BE2C (cell line): ENCODE measurements at regions not wholly inside any gene's neighbourhood (a gene's known extent, or its start where the extent isn't known, plus 50 kb on each side); places are given as distances from the start of the nearest gene placed in this dataset.
A peak's percentile ranks its signal among the peaks of the same experiment; 100 is the strongest.

Source experiments
- DNase-seq: peaks from one replicate; pipeline ENCODE4 v3.0.0-alpha.2; 2020
- H3K27me3 ChIP-seq: fragments of 250-450 bp; sonication (Bioruptor Pico); 2 replicates; pipeline ENCODE4 v1.5.1; 2020; ENCODE audit warnings: mild to moderate bottlenecking
- H3K36me3 ChIP-seq: fragments of 250-450 bp; sonication (Bioruptor Pico); 2 replicates; pipeline ENCODE4 v1.5.1; 2020; ENCODE audit warnings: mild to moderate bottlenecking
- H3K4me1 ChIP-seq: fragments of 250-450 bp; sonication (Bioruptor Pico); 2 replicates; pipeline ENCODE4 v1.5.1; 2020
- H3K4me3 ChIP-seq: 2 replicates; pipeline ENCODE4 v1.5.1; 2011; ENCODE audit warnings: low read depth, low read length
- H3K9me3 ChIP-seq: fragments of 250-450 bp; sonication (Bioruptor Pico); 2 replicates; pipeline ENCODE4 v1.5.1; 2020
- CTCF ChIP-seq: IDR thresholded peaks from 2 replicates; pipeline ENCODE4 v1.5.1; 2012; ENCODE audit warnings: mild to moderate bottlenecking, low read depth, low read length

- peaks cover 6% of the 10 kb centered on the region; the same call in 1 of the 2 replicates for H3K4me1 ChIP-seq
- no peaks in the 10 kb centered on the region for H3K36me3 ChIP-seq
- no peak overlapping the region for H3K4me3 ChIP-seq
- H3K9me3 ChIP-seq: no peaks in the 10 kb centered on the region
- no peak for DNase-seq
- H3K27me3 ChIP-seq: no peaks in the 10 kb centered on the region
- no peak for TF ChIP-seq CTCF
Measured at GRCh38 chr10:129074939-129075338, 392.1 kb upstream of the MGMT start.

GRCh38 chr10:129075508-129075907, 391.5 kb upstream of the MGMT start:
- no peaks in the 10 kb centered on the region for H3K27me3 ChIP-seq
- no peak for DNase-seq

GRCh38 chr10:129075927-129076326, 391.1 kb upstream of the MGMT start:
- DNase-seq: no peak
- no peak for TF ChIP-seq CTCF
- peaks cover 6% of the 10 kb centered on the region; the same call in 1 of the 2 replicates for H3K4me1 ChIP-seq

More at GRCh38 chr10:129075508-129075907, 391.5 kb upstream of the MGMT start:
- Histone ChIP-seq H3K4me1 (peaks cover 6% of the 10 kb centered on the region; the same call in 1 of the 2 replicates), H3K9me3 (no peaks in the 10 kb centered on the region), H3K36me3 (no peaks in the 10 kb centered on the region), H3K4me3 (no peak overlapping the region)
- no peak for TF ChIP-seq CTCF

GRCh38 chr10:129078346-129078745, 388.7 kb upstream of the MGMT start:
- H3K27me3 ChIP-seq: no peaks in the 10 kb centered on the region
- no peaks in the 10 kb centered on the region for H3K9me3 ChIP-seq
- no peak for TF ChIP-seq CTCF
- no peak for DNase-seq
- no peak overlapping the region for H3K4me3 ChIP-seq
- H3K4me1 ChIP-seq: peaks cover 6% of the 10 kb centered on the region; the same call in 1 of the 2 replicates
- no peaks in the 10 kb centered on the region for H3K36me3 ChIP-seq

More at GRCh38 chr10:129075927-129076326, 391.1 kb upstream of the MGMT start:
- Histone ChIP-seq H3K9me3 (no peaks in the 10 kb centered on the region), H3K27me3 (no peaks in the 10 kb centered on the region), H3K4me3 (no peak overlapping the region), H3K36me3 (no peaks in the 10 kb centered on the region)

- Histone ChIP-seq H3K9me3 (no peaks in the 10 kb centered on the region), H3K27me3 (no peaks in the 10 kb centered on the region), H3K4me3 (no peak overlapping the region), H3K36me3 (no peaks in the 10 kb centered on the region), H3K4me1 (peaks cover 6% of the 10 kb centered on the region; the same call in 1 of the 2 replicates)
- no peak for TF ChIP-seq CTCF
- no peak for DNase-seq
Measured at GRCh38 chr10:129078746-129079145, 388.3 kb upstream of the MGMT start.

- peak; percentile 35 for DNase-seq
- H3K4me1 ChIP-seq: peaks cover 6% of the 10 kb centered on the region; the same call in 1 of the 2 replicates
- no peak overlapping the region for H3K4me3 ChIP-seq
- no peaks in the 10 kb centered on the region for H3K27me3 ChIP-seq
- H3K9me3 ChIP-seq: no peaks in the 10 kb centered on the region
- no peaks in the 10 kb centered on the region for H3K36me3 ChIP-seq
- no peak for TF ChIP-seq CTCF
Measured at GRCh38 chr10:129079705-129080104, 387.3 kb upstream of the MGMT start.
